ENCODE measurements at regions not wholly inside any gene's neighbourhood (a gene's known extent, or its start where the extent isn't known, plus 50 kb on each side); places are given as distances from the start of the nearest gene placed in this dataset.

GRCh38 chr15:95822961-95823360 lies 507.5 kb upstream of the NR2F2 start:
- DNase-seq: no peak

GRCh38 chr15:95825208-95825607 lies 505.3 kb upstream of the NR2F2 start:
- DNase-seq: no peak

- no peak for DNase-seq
Observed at GRCh38 chr15:95825671-95826411, 504.7 kb upstream of the NR2F2 start.

GRCh38 chr15:95826412-95827195 lies 503.9 kb upstream of the NR2F2 start:
- DNase-seq: no peak

- no peak for DNase-seq
Observed at GRCh38 chr15:95829062-95829461, 501.4 kb upstream of the NR2F2 start.

- no peak for DNase-seq
Observed at GRCh38 chr15:95830281-95830680, 500.2 kb upstream of the NR2F2 start.

GRCh38 chr15:95832668-95833067 lies 497.8 kb upstream of the NR2F2 start:
- DNase-seq: no peak

GRCh38 chr15:95834028-95834804 lies 496.3 kb upstream of the NR2F2 start:
- no peak for DNase-seq

- no peak for DNase-seq
Observed at GRCh38 chr15:95836536-95836935, 494.0 kb upstream of the NR2F2 start.

- DNase-seq: no peak
Observed at GRCh38 chr15:95837341-95838004, 493.0 kb upstream of the NR2F2 start.

GRCh38 chr15:95839367-95839782 lies 491.1 kb upstream of the NR2F2 start:
- DNase-seq: no peak

- DNase-seq: no peak
Observed at GRCh38 chr15:95840004-95840403, 490.5 kb upstream of the NR2F2 start.

- no peak for DNase-seq
Observed at GRCh38 chr15:95840855-95841254, 489.6 kb upstream of the NR2F2 start.

GRCh38 chr15:95842576-95842975 lies 487.9 kb upstream of the NR2F2 start:
- no peak for DNase-seq

GRCh38 chr15:95843241-95843910 lies 487.1 kb upstream of the NR2F2 start:
- DNase-seq: no peak

- no peak for DNase-seq
Observed at GRCh38 chr15:95845862-95846515, 484.5 kb upstream of the NR2F2 start.

GRCh38 chr15:95848126-95848525 lies 482.4 kb upstream of the NR2F2 start:
- DNase-seq: no peak

GRCh38 chr15:95850837-95851236 lies 479.7 kb upstream of the NR2F2 start:
- no peak for DNase-seq

- DNase-seq: no peak
Observed at GRCh38 chr15:95853350-95853749, 477.1 kb upstream of the NR2F2 start.

- DNase-seq: no peak
Observed at GRCh38 chr15:95857124-95857757, 473.3 kb upstream of the NR2F2 start.

GRCh38 chr15:95857758-95858157 lies 472.7 kb upstream of the NR2F2 start:
- DNase-seq: no peak

Data from activated naive CD4-positive, alpha-beta T cell treated with anti-CD3 and anti-CD28 coated beads, Interleukin-2, amount 50 U/mL, for 16 hours (primary cell).